AG04450 (cell line): ENCODE measurements at regions not wholly inside any gene's neighbourhood (a gene's known extent, or its start where the extent isn't known, plus 50 kb on each side); places are given as distances from the start of the nearest gene placed in this dataset.
"Not testable (repeated sequence)": the region's sequence is repeated elsewhere in the genome, so short reads cannot be mapped to it uniquely, and the experiment has no call there.

Source experiments
- CTCF ChIA-PET: fragments of 300-600, 350-600 bp; formaldehyde crosslinking; extraction: SDS; loops from one replicate; lab custom pipeline; 2022; ENCODE audit warnings: antibody characterized with exemption, inconsistent platforms; lab: Charles Lee
- POLR2A ChIA-PET: fragments of 350-600 bp; formaldehyde crosslinking; extraction: SDS; loops from one replicate; lab custom pipeline; 2021; ENCODE audit warnings: antibody characterized with exemption, inconsistent platforms; lab: Yijun Ruan, JAX
- DNase-seq: peaks from one replicate; pipeline ENCODE4 v3.0.0-alpha.2; 2011; ENCODE audit warnings: low read depth, low spot score
- H3K27ac ChIP-seq: one replicate; pipeline ENCODE4 v1.5.1; 2012; ENCODE audit warnings: low read depth, low read length, control low read depth
- H3K27me3 ChIP-seq: one replicate; pipeline ENCODE4 v1.6.0; 2012; ENCODE audit warnings: low read length; ENCODE audit not compliant: control insufficient read depth, insufficient read depth
- H3K4me3 ChIP-seq: 2 replicates; pipeline ENCODE4 v1.5.1; 2011; ENCODE audit warnings: mild to moderate bottlenecking, low read depth, low read length, control low read depth
- H3K9me3 ChIP-seq: 2 replicates; pipeline ENCODE4 v1.5.1; 2012; ENCODE audit warnings: low read length; ENCODE audit not compliant: control insufficient read depth, insufficient read depth
- CTCF ChIP-seq: IDR thresholded peaks from 2 replicates; pipeline ENCODE4 v1.5.1; 2011; ENCODE audit warnings: low read depth, low read length, control low read depth, inconsistent platforms

- TF ChIP-seq CTCF = no peak
- no peak for DNase-seq
- POLR2A ChIA-PET = no interaction called here
- H3K4me3 ChIP-seq = no peak overlapping the region
- CTCF ChIA-PET = no interaction called here
- H3K27me3 ChIP-seq = no peaks in the 10 kb centered on the region
- no peak overlapping the region for H3K27ac ChIP-seq
- peaks cover 10% of the 10 kb centered on the region for H3K9me3 ChIP-seq
These were observed 572.3 kb downstream of the RAB28 start for GRCh38 chr4:12911750-12912358.

- H3K9me3 ChIP-seq, H3K27me3 ChIP-seq, CTCF ChIA-PET, POLR2A ChIA-PET, DNase-seq, H3K27ac ChIP-seq, H3K4me3 ChIP-seq: not testable (repeated sequence)
These were observed 580.5 kb downstream of the RAB28 start for GRCh38 chr4:12903640-12904039.

GRCh38 chr4:12902735-12903134, 581.4 kb downstream of the RAB28 start:
- H3K27me3 ChIP-seq = no peaks in the 10 kb centered on the region
- DNase-seq = no peak
- ChIA-PET POLR2A (no interaction called here), CTCF (no interaction called here)
- no peaks in the 10 kb centered on the region for H3K9me3 ChIP-seq
- TF ChIP-seq CTCF = no peak
- no peak overlapping the region for H3K27ac ChIP-seq
- H3K4me3 ChIP-seq = no peak overlapping the region

- no peak overlapping the region for H3K27ac ChIP-seq
- peaks cover 4% of the 10 kb centered on the region; the same call in 1 of the 2 replicates for H3K9me3 ChIP-seq
- ChIA-PET CTCF (no interaction called here), POLR2A (no interaction called here)
- no peak for DNase-seq
- no peaks in the 10 kb centered on the region for H3K27me3 ChIP-seq
- no peak for TF ChIP-seq CTCF
- no peak overlapping the region for H3K4me3 ChIP-seq
These were observed 586.2 kb downstream of the RAB28 start for GRCh38 chr4:12897954-12898353.

GRCh38 chr4:12894062-12894461, 590.1 kb downstream of the RAB28 start:
- DNase-seq = no peak
- Histone ChIP-seq H3K4me3 (no peak overlapping the region), H3K27ac (no peak overlapping the region), H3K27me3 (no peaks in the 10 kb centered on the region), H3K9me3 (peaks cover 8% of the 10 kb centered on the region; the same call in 1 of the 2 replicates)
- ChIA-PET POLR2A (no interaction called here), CTCF (no interaction called here)
- TF ChIP-seq CTCF = no peak
